ENCODE measurements at regions not wholly inside any gene's neighbourhood (a gene's known extent, or its start where the extent isn't known, plus 50 kb on each side); places are given as distances from the start of the nearest gene placed in this dataset.

DNA sequence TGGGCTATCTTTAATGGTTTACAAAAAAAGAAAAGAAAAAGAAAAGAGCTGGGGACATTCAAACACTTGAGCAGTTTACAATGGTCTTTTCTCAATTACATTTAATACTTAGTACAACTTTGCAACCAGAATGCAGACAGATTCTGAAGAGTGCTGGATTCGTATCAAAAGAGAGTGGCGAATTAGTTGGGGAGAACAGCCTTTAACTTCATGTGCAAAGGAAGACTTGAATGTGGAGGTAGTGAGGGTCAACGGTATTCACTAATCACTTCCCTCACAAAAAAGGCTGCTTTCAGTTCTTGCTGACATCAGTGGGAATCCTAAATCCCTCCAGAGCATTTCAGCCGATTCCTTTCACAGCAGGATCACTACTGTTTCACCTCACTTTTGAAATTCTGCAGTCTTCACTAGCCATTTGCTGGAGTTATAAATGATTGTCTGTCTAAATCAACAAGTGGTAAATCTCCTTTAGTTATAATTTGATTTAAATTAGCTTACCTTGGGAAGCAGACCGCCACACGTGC is 323.0 kb upstream of the SEMA6D start:
- TF ChIP-seq, protein P1, sequence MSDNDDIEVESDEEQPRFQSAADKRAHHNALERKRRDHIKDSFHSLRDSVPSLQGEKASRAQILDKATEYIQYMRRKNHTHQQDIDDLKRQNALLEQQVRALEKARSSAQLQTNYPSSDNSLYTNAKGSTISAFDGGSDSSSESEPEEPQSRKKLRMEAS (IDR thresholded peaks at IDR 0.05) = no peak
- TF ChIP-seq CTCF (IDR thresholded peaks at IDR 0.05; ENCODE audit: control extremely low read depth in 1 of 3, insufficient read depth in 1 of 3, low read depth in 1 of 3, low read length in 3 of 3) = no peak
- TF ChIP-seq TEAD4 (IDR thresholded peaks at IDR 0.05; ENCODE audit: low read depth, low read length) = no peak
- no peak for TF ChIP-seq RFX5 (IDR thresholded peaks at IDR 0.05; ENCODE audit: borderline replicate concordance, low read depth, low read length)
- TF ChIP-seq POLR2A (IDR thresholded peaks at IDR 0.05; ENCODE audit: control extremely low read depth in 1 of 2, low read depth in 2 of 2, low read length in 2 of 2) = no peak
- TF ChIP-seq BRCA1 (IDR thresholded peaks at IDR 0.05; ENCODE audit: low read depth, low read length) = no peak
- no peak for TF ChIP-seq TBP (IDR thresholded peaks at IDR 0.05; ENCODE audit: low read depth, low read length)
- TF ChIP-seq GABPA (IDR thresholded peaks at IDR 0.05; ENCODE audit: borderline replicate concordance, insufficient read depth, low read length) = no peak
- TF ChIP-seq NANOG (IDR thresholded peaks at IDR 0.05; ENCODE audit: insufficient read depth, low read depth, low read length, poor library complexity, severe bottlenecking) = no peak

Data from H1 (cell line).